SK-N-SH treated with all-trans-retinoic acid at 6 μM for 48 hours (cell line): ENCODE measurements at regions not wholly inside any gene's neighbourhood (a gene's known extent, or its start where the extent isn't known, plus 50 kb on each side); places are given as distances from the start of the nearest gene placed in this dataset.
"Not testable (repeated sequence)": the region's sequence is repeated elsewhere in the genome, so short reads cannot be mapped to it uniquely, and the experiment has no call there.

Experiments used
- ATAC-seq: fragments of 200-7000 bp; cut with Tn5 transposase; 3 replicates; pipeline ENCODE4 v1.9.1; 2020; ENCODE audit warnings: mild to moderate bottlenecking, moderate library complexity
- ARNTL ChIP-seq: fragments of 450-650 bp; formaldehyde crosslinking; IDR thresholded peaks from 2 replicates; pipeline ENCODE4 v1.5.0; 2020; ENCODE audit warnings: low read depth, mild to moderate bottlenecking, moderate library complexity, borderline replicate concordance
- CSDC2 ChIP-seq: fragments of 250-450 bp; sonication (Bioruptor Pico); IDR thresholded peaks from 2 replicates; pipeline ENCODE4 v1.5.0; 2020; ENCODE audit warnings: mild to moderate bottlenecking, moderate library complexity
- ESRRG ChIP-seq: fragments of 250-450 bp; sonication (Bioruptor Pico); IDR thresholded peaks from 2 replicates; pipeline ENCODE4 v1.6.1; 2021; ENCODE audit warnings: mild to moderate bottlenecking
- GLIS3 ChIP-seq: fragments of 250-450 bp; sonication (Bioruptor Pico); IDR thresholded peaks from 2 replicates; pipeline ENCODE4 v1.5.0; 2020; ENCODE audit warnings: mild to moderate bottlenecking, moderate library complexity
- ISL1 ChIP-seq: fragments of 250-450 bp; sonication (Bioruptor Pico); IDR thresholded peaks from 2 replicates; pipeline ENCODE4 v2.1.2; 2022; ENCODE audit warnings: mild to moderate bottlenecking, moderate library complexity
- OSR1 ChIP-seq: fragments of 250-450 bp; sonication (Bioruptor Pico); IDR thresholded peaks from 2 replicates; pipeline ENCODE4 v1.8.0; 2022; ENCODE audit warnings: moderate library complexity, mild to moderate bottlenecking, inconsistent platforms
- PPARA ChIP-seq: fragments of 250-450 bp; sonication (Bioruptor Pico); IDR thresholded peaks from 2 replicates; pipeline ENCODE4 v1.5.0; 2020; ENCODE audit warnings: mild to moderate bottlenecking, borderline replicate concordance
- RARB ChIP-seq: fragments of 250-450 bp; sonication (Bioruptor Pico); IDR thresholded peaks from 2 replicates; pipeline ENCODE4 v1.8.0; 2021; ENCODE audit warnings: mild to moderate bottlenecking, moderate library complexity
- SNAI2 ChIP-seq: fragments of 250-450 bp; sonication (Bioruptor Pico); IDR thresholded peaks from 2 replicates; pipeline ENCODE4 v1.5.0; 2020; ENCODE audit warnings: mild to moderate bottlenecking, moderate library complexity
- TCF4 ChIP-seq: fragments of 250-450 bp; sonication (Bioruptor Pico); IDR thresholded peaks from 2 replicates; pipeline ENCODE4 v1.8.0; 2021; ENCODE audit warnings: mild to moderate bottlenecking, moderate library complexity, borderline replicate concordance
- TOX ChIP-seq: fragments of 250-450 bp; sonication (Bioruptor Pico); IDR thresholded peaks from 2 replicates; pipeline ENCODE4 v1.8.0; 2021; ENCODE audit warnings: mild to moderate bottlenecking, moderate library complexity, borderline replicate concordance
- ZC3H10 ChIP-seq: fragments of 250-450 bp; sonication (Bioruptor Pico); IDR thresholded peaks from 2 replicates; pipeline ENCODE4 v1.5.1; 2021; ENCODE audit warnings: mild to moderate bottlenecking, moderate library complexity
- ZFP3 ChIP-seq: fragments of 250-450 bp; sonication (Bioruptor Pico); IDR thresholded peaks from 2 replicates; pipeline ENCODE4 v1.5.0; 2020; ENCODE audit warnings: mild to moderate bottlenecking, moderate library complexity
- ZFP30 ChIP-seq: fragments of 450-650 bp; formaldehyde crosslinking; IDR thresholded peaks from 2 replicates; pipeline ENCODE4 v1.5.0; 2022; ENCODE audit warnings: mild to moderate bottlenecking, moderate library complexity
- ZNF565 ChIP-seq: fragments of 450-650 bp; formaldehyde crosslinking; conservative IDR thresholded peaks from 2 replicates; pipeline ENCODE4 v1.5.0; 2020; ENCODE audit warnings: low read depth, mild to moderate bottlenecking, moderate library complexity
- ZNF70 ChIP-seq: fragments of 450-650 bp; formaldehyde crosslinking; IDR thresholded peaks from 2 replicates; pipeline ENCODE4 v1.5.0; 2020; ENCODE audit warnings: mild to moderate bottlenecking, moderate library complexity
- ZNF8 ChIP-seq: fragments of 450-650 bp; formaldehyde crosslinking; IDR thresholded peaks from 2 replicates; pipeline ENCODE4 v1.5.0; 2020; ENCODE audit warnings: mild to moderate bottlenecking, moderate library complexity
- TF ChIP-seq, protein P1 (sequence below): fragments of 250-450 bp; sonication (Bioruptor Pico); IDR thresholded peaks from 2 replicates; pipeline ENCODE4 v1.5.1; 2021; ENCODE audit warnings: mild to moderate bottlenecking, moderate library complexity
- TF ChIP-seq, protein P2 (sequence below): fragments of 250-450 bp; sonication (Bioruptor Pico); IDR thresholded peaks from 2 replicates; pipeline ENCODE4 v1.5.1; 2020; ENCODE audit warnings: low read depth, mild to moderate bottlenecking, moderate library complexity
- TF ChIP-seq, protein P3 (sequence below): fragments of 250-450 bp; sonication (Bioruptor Pico); IDR thresholded peaks from 2 replicates; pipeline ENCODE4 v1.8.0; 2020; ENCODE audit warnings: mild to moderate bottlenecking, moderate library complexity, borderline replicate concordance
- TF ChIP-seq, protein P4 (sequence below): fragments of 250-450 bp; sonication (Bioruptor Pico); IDR thresholded peaks from 2 replicates; pipeline ENCODE4 v1.5.0; 2020; ENCODE audit warnings: mild to moderate bottlenecking, moderate library complexity

DNA sequence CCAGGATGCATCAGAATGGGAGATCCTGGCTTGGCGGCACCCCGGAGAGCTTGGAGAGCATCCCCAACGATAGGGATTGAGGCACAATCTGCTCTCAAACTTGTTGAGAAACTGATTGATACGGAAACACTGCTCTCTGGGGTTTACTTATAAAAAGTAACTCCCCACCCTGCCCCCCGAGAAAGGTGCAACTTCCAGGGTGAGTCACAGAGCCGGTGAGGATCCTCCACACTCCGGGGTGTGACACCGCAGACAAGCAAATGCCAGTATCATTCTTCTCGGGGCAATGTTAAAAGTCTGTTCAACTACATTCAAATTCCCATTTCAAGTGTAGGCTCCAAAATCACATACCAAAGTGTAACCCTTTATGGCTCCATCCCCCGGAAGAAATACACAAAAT, 84.4 kb upstream of the MLN start (continued):
- TF ChIP-seq ZFP3 (no peak), SNAI2 (CRISPR knock-in tag) (no peak), GLIS3 (CRISPR knock-in tag) (no peak)

DNA sequence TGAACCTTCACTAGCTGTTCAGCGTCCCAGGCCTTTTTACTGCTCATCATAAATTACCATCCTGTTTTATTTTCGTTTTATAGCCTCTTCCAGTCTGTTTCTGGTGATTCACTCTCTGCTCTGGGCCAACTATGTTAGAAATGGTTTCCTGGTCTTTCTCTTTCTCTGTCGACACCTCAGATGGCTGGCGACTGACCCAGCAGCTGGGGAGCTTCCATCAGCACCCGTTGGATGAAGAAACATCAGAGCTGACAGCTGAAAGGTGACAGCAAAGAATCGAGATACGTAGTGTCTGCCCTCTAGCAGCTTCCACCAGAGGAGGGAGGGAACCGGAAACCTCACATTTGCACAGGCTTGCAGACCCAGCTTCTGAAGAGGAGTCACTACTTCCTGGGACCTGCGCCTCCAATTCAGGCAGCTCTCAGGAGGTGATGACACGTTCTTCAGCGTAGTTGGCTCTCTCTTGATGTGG, 82.9 kb upstream of the MLN start:
- ATAC-seq, result peak; percentile 91
- TF ChIP-seq ESRRG (CRISPR knock-in tag), result no peak
- TF ChIP-seq ISL1 (CRISPR knock-in tag), result peak; percentile 86
- no peak for TF ChIP-seq GLIS3 (CRISPR knock-in tag)

DNA sequence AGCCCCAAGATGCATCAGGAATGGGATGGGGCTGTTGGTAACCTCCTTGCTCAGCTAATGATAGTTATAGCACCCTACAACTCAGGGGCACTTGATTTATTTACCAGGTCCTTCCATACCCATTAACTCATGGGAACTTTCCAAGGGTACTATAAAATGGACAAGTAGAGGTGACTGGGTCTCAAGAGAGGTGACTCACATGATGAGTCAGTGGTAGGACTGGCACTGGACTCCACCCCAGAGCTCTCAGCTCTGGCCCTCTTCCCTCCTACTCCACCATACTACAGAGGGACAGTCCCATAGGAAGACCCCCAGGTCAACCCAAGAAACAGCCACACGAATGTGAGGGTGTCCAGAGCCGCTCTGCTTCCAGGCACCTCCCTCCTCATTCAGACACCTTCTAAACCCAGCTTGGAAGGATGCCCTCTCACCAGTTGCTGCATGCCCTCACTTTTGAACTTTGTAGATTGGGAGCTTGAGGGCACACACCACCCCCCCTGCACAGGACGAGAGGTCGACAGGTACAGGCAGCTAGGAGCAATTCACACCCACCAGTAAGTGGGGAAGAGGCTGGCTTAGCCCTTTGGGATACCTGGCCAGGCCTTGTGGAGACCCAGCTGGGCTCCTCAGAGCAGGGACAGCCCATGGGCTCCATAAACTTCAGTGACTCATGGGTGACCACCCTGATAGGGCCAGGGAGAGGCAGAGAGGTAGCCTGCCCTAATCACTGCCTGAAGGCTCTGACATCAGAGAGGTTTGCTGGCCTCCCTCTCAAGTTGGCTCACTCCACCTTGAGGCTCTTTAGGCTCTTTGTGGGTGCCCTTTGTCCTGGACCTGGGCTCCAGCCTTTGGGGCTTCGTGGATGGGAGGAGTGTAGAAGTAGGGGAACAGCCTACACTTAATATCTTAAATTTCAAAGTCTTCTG, 81.6 kb upstream of the MLN start:
- peak; percentile 65 for ATAC-seq

DNA sequence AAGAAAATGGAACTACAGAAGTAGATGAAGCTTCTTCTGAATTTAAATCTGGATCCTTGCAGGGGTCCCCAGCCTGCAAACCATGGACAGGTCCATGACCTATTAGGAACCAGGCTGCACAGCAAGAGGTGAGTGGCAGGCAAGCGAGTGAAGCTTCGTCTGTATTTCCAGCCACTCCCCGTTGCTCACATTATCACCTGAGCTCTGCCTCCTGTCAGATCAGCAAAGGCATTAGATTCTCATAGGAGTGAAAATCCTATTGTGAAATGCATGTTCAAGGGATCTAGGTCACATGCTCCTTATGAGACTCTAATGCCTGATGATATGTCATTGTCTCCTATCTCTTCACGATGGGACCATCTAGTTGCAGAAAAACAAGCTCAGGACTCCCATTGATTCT, 79.8 kb upstream of the MLN start:
- not testable (repeated sequence) for ATAC-seq

More for the DNA sequence above, 81.6 kb upstream of the MLN start:
- TF ChIP-seq SNAI2 (CRISPR knock-in tag) (no peak), TCF4 (CRISPR knock-in tag) (no peak), ZFP30 (CRISPR knock-in tag) (no peak)

DNA sequence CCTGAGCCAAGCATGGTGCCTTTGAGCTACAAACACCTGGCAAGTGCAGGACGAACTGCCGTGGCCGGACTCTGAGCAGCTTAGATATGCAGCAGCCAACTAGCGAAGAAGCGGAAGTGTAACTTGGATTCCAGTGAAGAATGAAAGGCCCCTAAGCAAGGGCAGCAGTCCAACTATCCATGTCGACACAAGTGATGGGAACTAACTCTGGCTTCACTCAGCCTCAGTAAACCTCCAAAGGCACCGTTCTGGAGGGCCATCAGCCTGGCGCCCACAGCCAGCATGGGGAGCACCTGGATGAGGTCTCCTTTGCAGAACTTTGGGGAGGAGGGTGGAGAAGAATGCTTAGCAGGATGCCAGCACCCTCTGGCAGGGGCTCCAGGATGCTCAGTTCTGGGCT, 78.4 kb upstream of the MLN start:
- ATAC-seq, result no peak
- no peak for TF ChIP-seq ARNTL (CRISPR knock-in tag)
- no peak for TF ChIP-seq ESRRG (CRISPR knock-in tag)
- TF ChIP-seq ZNF565 (CRISPR knock-in tag), result no peak
- no peak for TF ChIP-seq TOX (CRISPR knock-in tag)
- no peak for TF ChIP-seq CSDC2 (CRISPR knock-in tag)
- TF ChIP-seq ISL1 (CRISPR knock-in tag), result no peak
- no peak for TF ChIP-seq TCF4 (CRISPR knock-in tag)
- TF ChIP-seq SNAI2 (CRISPR knock-in tag), result no peak
- TF ChIP-seq ZC3H10, result no peak
- TF ChIP-seq PPARA (CRISPR knock-in tag), result no peak
- no peak for TF ChIP-seq ZFP3
- no peak for TF ChIP-seq ZNF70 (CRISPR knock-in tag)
- TF ChIP-seq, protein P1, sequence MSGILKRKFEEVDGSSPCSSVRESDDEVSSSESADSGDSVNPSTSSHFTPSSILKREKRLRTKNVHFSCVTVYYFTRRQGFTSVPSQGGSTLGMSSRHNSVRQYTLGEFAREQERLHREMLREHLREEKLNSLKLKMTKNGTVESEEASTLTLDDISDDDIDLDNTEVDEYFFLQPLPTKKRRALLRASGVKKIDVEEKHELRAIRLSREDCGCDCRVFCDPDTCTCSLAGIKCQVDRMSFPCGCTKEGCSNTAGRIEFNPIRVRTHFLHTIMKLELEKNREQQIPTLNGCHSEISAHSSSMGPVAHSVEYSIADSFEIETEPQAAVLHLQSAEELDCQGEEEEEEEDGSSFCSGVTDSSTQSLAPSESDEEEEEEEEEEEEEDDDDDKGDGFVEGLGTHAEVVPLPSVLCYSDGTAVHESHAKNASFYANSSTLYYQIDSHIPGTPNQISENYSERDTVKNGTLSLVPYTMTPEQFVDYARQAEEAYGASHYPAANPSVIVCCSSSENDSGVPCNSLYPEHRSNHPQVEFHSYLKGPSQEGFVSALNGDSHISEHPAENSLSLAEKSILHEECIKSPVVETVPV (CRISPR knock-in tag), result no peak
- no peak for TF ChIP-seq OSR1 (CRISPR knock-in tag)
- TF ChIP-seq, protein P2, sequence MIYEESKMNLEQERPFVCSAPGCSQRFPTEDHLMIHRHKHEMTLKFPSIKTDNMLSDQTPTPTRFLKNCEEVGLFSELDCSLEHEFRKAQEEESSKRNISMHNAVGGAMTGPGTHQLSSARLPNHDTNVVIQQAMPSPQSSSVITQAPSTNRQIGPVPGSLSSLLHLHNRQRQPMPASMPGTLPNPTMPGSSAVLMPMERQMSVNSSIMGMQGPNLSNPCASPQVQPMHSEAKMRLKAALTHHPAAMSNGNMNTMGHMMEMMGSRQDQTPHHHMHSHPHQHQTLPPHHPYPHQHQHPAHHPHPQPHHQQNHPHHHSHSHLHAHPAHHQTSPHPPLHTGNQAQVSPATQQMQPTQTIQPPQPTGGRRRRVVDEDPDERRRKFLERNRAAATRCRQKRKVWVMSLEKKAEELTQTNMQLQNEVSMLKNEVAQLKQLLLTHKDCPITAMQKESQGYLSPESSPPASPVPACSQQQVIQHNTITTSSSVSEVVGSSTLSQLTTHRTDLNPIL (CRISPR knock-in tag), result no peak
- TF ChIP-seq ZNF8 (CRISPR knock-in tag), result no peak
- no peak for TF ChIP-seq RARB (CRISPR knock-in tag)
- TF ChIP-seq ZFP30 (CRISPR knock-in tag), result no peak
- TF ChIP-seq, protein P3, sequence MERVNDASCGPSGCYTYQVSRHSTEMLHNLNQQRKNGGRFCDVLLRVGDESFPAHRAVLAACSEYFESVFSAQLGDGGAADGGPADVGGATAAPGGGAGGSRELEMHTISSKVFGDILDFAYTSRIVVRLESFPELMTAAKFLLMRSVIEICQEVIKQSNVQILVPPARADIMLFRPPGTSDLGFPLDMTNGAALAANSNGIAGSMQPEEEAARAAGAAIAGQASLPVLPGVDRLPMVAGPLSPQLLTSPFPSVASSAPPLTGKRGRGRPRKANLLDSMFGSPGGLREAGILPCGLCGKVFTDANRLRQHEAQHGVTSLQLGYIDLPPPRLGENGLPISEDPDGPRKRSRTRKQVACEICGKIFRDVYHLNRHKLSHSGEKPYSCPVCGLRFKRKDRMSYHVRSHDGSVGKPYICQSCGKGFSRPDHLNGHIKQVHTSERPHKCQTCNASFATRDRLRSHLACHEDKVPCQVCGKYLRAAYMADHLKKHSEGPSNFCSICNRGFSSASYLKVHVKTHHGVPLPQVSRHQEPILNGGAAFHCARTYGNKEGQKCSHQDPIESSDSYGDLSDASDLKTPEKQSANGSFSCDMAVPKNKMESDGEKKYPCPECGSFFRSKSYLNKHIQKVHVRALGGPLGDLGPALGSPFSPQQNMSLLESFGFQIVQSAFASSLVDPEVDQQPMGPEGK (CRISPR knock-in tag), result no peak
- TF ChIP-seq, protein P4, sequence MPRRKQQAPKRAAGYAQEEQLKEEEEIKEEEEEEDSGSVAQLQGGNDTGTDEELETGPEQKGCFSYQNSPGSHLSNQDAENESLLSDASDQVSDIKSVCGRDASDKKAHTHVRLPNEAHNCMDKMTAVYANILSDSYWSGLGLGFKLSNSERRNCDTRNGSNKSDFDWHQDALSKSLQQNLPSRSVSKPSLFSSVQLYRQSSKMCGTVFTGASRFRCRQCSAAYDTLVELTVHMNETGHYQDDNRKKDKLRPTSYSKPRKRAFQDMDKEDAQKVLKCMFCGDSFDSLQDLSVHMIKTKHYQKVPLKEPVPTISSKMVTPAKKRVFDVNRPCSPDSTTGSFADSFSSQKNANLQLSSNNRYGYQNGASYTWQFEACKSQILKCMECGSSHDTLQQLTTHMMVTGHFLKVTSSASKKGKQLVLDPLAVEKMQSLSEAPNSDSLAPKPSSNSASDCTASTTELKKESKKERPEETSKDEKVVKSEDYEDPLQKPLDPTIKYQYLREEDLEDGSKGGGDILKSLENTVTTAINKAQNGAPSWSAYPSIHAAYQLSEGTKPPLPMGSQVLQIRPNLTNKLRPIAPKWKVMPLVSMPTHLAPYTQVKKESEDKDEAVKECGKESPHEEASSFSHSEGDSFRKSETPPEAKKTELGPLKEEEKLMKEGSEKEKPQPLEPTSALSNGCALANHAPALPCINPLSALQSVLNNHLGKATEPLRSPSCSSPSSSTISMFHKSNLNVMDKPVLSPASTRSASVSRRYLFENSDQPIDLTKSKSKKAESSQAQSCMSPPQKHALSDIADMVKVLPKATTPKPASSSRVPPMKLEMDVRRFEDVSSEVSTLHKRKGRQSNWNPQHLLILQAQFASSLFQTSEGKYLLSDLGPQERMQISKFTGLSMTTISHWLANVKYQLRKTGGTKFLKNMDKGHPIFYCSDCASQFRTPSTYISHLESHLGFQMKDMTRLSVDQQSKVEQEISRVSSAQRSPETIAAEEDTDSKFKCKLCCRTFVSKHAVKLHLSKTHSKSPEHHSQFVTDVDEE (CRISPR knock-in tag), result no peak
